SK-N-SH (cell line): ENCODE measurements at regions not wholly inside any gene's neighbourhood (a gene's known extent, or its start where the extent isn't known, plus 50 kb on each side); places are given as distances from the start of the nearest gene placed in this dataset.

ENCODE experiments used
- CTCF ChIA-PET: fragments of 300-600, 350-600 bp; formaldehyde crosslinking; extraction: SDS; loops from one replicate; lab custom pipeline; 2021; lab: Yijun Ruan, JAX
- POLR2A ChIA-PET: fragments of 350-600 bp; sonication (Branson Sonifier 250); formaldehyde crosslinking; extraction: SDS; loops from one replicate; lab custom pipeline; 2020; ENCODE audit warnings: antibody characterized with exemption, inconsistent platforms; lab: Yijun Ruan, JAX
- DNase-seq: peaks from one replicate; pipeline ENCODE4 v3.0.0; 2012
- H2AFZ ChIP-seq: fragments of 200-600 bp; sonication (generic); 2 replicates; pipeline ENCODE4 v1.8.1; 2016; ENCODE audit warnings: antibody characterized with exemption, mild to moderate bottlenecking, low read depth
- H3F3A ChIP-seq: fragments of 200-600 bp; sonication (generic); replicated peaks from 2 replicates; pipeline ENCODE3; 2016; ENCODE audit warnings: antibody characterized with exemption, mild to moderate bottlenecking; ENCODE audit not compliant: insufficient read depth
- H3K27ac ChIP-seq, 2 experiments: fragments of 200-500 bp in 1 of 2; fragments of 200-600 bp in 1 of 2; sonication (Bioruptor generic) in 1 of 2; sonication (generic), shearing (Covaris generic) in 1 of 2; 2 replicates each; pipeline versions ENCODE4 v1.5.1 to v1.6.1; 2014 to 2016; ENCODE audit warnings: low read depth in 2 of 2, inconsistent platforms in 1 of 2, low read length in 1 of 2, mild to moderate bottlenecking in 1 of 2, mixed read lengths in 1 of 2
- H3K27me3 ChIP-seq: fragments of 200-600 bp; sonication (generic), shearing (Covaris generic); 2 replicates; pipeline ENCODE4 v1.6.1; 2016; ENCODE audit warnings: mixed run types; ENCODE audit not compliant: insufficient read depth
- H3K36me3 ChIP-seq, 2 experiments: fragments of 200-500 bp in 1 of 2; fragments of 200-600 bp in 1 of 2; sonication (Bioruptor generic) in 1 of 2; sonication (generic) in 1 of 2; replicated peaks in 1 of 2; 2 replicates each; pipeline versions ENCODE3 to v1.5.1; 2014 to 2016; ENCODE audit warnings: low read length in 1 of 2, mild to moderate bottlenecking in 1 of 2; ENCODE audit not compliant: insufficient read depth in 2 of 2, control insufficient read depth in 1 of 2
- H3K4me1 ChIP-seq, 2 experiments: fragments of 200-500 bp in 1 of 2; fragments of 200-600 bp in 1 of 2; sonication (Bioruptor generic) in 1 of 2; sonication (generic), shearing (Covaris generic) in 1 of 2; 2 replicates each; pipeline versions ENCODE4 v1.5.1 to v1.6.1; 2014 to 2016; ENCODE audit warnings: low read depth in 1 of 2, low read length in 1 of 2, mixed run types in 1 of 2; ENCODE audit not compliant: insufficient read depth in 2 of 2, control insufficient read depth in 1 of 2
- H3K4me2 ChIP-seq: fragments of 200-600 bp; sonication (generic), shearing (Covaris generic); 2 replicates; pipeline ENCODE4 v1.6.1; 2017; ENCODE audit warnings: mixed run types
- H3K4me3 ChIP-seq, 2 experiments: fragments of 200-500 bp in 1 of 2; fragments of 200-600 bp in 1 of 2; sonication (Bioruptor generic) in 1 of 2; sonication (generic), shearing (Covaris generic) in 1 of 2; 2 replicates each; pipeline versions ENCODE4 v1.5.1 to v1.8.1; 2014 to 2016; ENCODE audit warnings: low read depth in 2 of 2, inconsistent platforms in 1 of 2, low read length in 1 of 2, mild to moderate bottlenecking in 1 of 2, mixed read lengths in 1 of 2, moderate library complexity in 1 of 2
- H3K79me2 ChIP-seq: fragments of 200-600 bp; sonication (generic); 2 replicates; pipeline ENCODE4 v1.8.1; 2017; ENCODE audit warnings: mild to moderate bottlenecking; ENCODE audit not compliant: insufficient read depth
- H3K9ac ChIP-seq: fragments of 200-600 bp; sonication (generic); 2 replicates; pipeline ENCODE4 v1.6.1; 2017; ENCODE audit warnings: mixed run types
- H3K9me2 ChIP-seq: fragments of 200-600 bp; sonication (generic); 2 replicates; pipeline ENCODE4 v1.6.1; 2017; ENCODE audit warnings: mixed run types
- H3K9me3 ChIP-seq: fragments of 200-600 bp; sonication (generic); 2 replicates; pipeline ENCODE4 v1.6.1; 2017; ENCODE audit warnings: mixed run types, mild to moderate bottlenecking, moderate library complexity
- H4K20me1 ChIP-seq: fragments of 200-600 bp; sonication (generic); 2 replicates; pipeline ENCODE4 v1.6.1; 2017; ENCODE audit warnings: mild to moderate bottlenecking, mixed run types; ENCODE audit not compliant: insufficient read depth
- CHD2 ChIP-seq: fragments of 150-350 bp; IDR thresholded peaks from 2 replicates; pipeline ENCODE4 v1.6.1; 2018; ENCODE audit warnings: low read length; ENCODE audit not compliant: partially characterized antibody
- EP300 ChIP-seq, 2 experiments: IDR thresholded peaks; 2 replicates each; pipeline versions ENCODE4 v1.4.0 to v1.6.1; 2012; ENCODE audit warnings: borderline replicate concordance in 1 of 2, low read depth in 1 of 2, low read length in 1 of 2
- FOSL2 ChIP-seq: IDR thresholded peaks from 2 replicates; pipeline ENCODE4 v1.4.0; 2012; ENCODE audit warnings: low read depth, mild to moderate bottlenecking, moderate library complexity, borderline replicate concordance
- GATA2 ChIP-seq: sonication (generic); formaldehyde crosslinking; IDR thresholded peaks from 2 replicates; pipeline ENCODE4 v1.5.0; 2020; ENCODE audit warnings: mild to moderate bottlenecking, missing genetic modification reagents
- JUND ChIP-seq: IDR thresholded peaks from 2 replicates; pipeline ENCODE4 v1.4.0; 2012
- NFIC ChIP-seq: IDR thresholded peaks from 2 replicates; pipeline ENCODE4 v1.4.0; 2012; ENCODE audit warnings: borderline replicate concordance
- POLR2AphosphoS5 ChIP-seq: IDR thresholded peaks from 2 replicates; pipeline ENCODE4 v1.6.1; 2012; ENCODE audit warnings: low read depth, low read length
- RFX5 ChIP-seq: IDR thresholded peaks from 2 replicates; pipeline ENCODE4 v1.6.1; 2012; ENCODE audit warnings: mild to moderate bottlenecking, improper control_type of control experiment, low read length
- RXRA ChIP-seq: IDR thresholded peaks from 2 replicates; pipeline ENCODE4 v1.4.0; 2012; ENCODE audit warnings: low read depth, mild to moderate bottlenecking, borderline replicate concordance
- SIN3A ChIP-seq: IDR thresholded peaks from 2 replicates; pipeline ENCODE4 v1.6.1; 2012; ENCODE audit warnings: low read depth, mild to moderate bottlenecking, low read length, moderate library complexity, borderline replicate concordance
- TCF12 ChIP-seq: IDR thresholded peaks from 2 replicates; pipeline ENCODE4 v1.4.0; 2012
- YY1 ChIP-seq: IDR thresholded peaks from 2 replicates; pipeline ENCODE4 v1.4.0; 2012; ENCODE audit warnings: low read depth, mild to moderate bottlenecking
- WGBS: methylation state at CpG from one replicate; pipeline ENCODE4 v1.1.6; 2017; ENCODE audit warnings: low lambda C conversion rate; 5-methylcytosine and 5-hydroxymethylcytosine counted together
- TF ChIP-seq, protein P1 (sequence below): fragments of 150-350 bp; IDR thresholded peaks from 2 replicates; pipeline ENCODE4 v1.6.1; 2017; ENCODE audit warnings: antibody characterized with exemption, low read length, low read depth, borderline replicate concordance
- TF ChIP-seq, protein P2 (sequence below): fragments of 150-350 bp; IDR thresholded peaks from 2 replicates; pipeline ENCODE4 v1.6.1; 2016; ENCODE audit warnings: mild to moderate bottlenecking, low read depth, low read length
- TF ChIP-seq, protein P3 (sequence below): IDR thresholded peaks from 2 replicates; pipeline ENCODE4 v1.4.0; 2012; ENCODE audit warnings: low read depth

DNA sequence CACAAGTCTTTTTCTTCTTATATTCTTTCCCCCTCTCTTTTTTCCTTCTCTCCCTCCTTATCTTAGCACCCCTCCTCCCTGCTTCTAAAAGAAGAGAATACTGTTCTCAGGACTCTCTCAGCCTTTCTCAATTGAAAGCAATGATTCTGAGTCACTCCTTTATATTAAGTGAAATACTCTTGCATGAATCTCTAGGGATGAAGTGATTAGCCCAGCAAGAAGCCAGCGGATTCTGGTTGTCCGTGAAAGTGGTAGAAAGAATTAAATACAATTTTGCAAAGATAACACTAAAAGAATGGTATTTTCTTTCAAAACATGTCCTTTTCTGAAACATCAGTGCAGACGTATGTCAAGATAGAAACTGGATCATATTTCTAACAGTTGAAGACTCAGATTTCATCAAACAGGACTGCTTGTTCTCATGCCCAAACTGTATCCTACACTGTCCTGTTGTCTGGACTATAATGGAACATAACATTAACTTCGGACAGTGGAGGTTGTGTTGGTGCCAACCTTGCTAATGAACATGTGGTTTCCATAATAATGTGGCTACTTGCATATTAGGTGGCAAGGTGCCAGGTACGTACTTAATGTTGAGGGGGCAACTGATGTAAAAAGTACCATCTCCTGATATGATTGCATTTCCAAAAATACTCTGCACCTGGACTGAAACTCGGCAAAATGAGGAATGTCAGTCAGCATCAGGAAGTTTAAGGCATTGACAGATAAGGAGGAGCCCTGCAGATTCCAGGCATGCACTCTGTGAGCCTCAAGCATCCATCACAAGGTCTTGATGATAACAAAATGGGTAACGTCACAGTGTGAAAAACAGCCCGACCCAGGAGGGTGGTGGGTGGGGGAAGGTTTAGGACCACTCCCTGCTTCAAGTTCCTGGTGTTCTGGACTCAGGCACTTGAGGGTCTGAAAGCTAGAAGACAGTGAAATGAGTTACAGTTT is 357.2 kb downstream of the DLEU7 start:
- H3K27me3 ChIP-seq: no peaks in the 10 kb centered on the region
- H3K4me2 ChIP-seq: no peak overlapping the region; the same call in 1 of the 2 replicates
- no peaks in the 10 kb centered on the region for H3K9me3 ChIP-seq
- H3K9ac ChIP-seq: no peak overlapping the region
- peaks cover 0 to 10% of the 10 kb centered on the region in 2 experiments; a peak in 2 of 4 replicates for H3K4me1 ChIP-seq
- H3K79me2 ChIP-seq: no peaks in the 10 kb centered on the region
- ChIA-PET CTCF (no interaction called here), POLR2A (no interaction called here)
- peak overlapping the region in 1 of 2 experiments; percentile 12; a peak in 3 of 4 replicates for H3K4me3 ChIP-seq
- DNase-seq: peak; percentile 27
- peak overlapping the region; percentile 13 to 78; a peak in 2 of 4 replicates for H3K27ac ChIP-seq
- no peak for TF ChIP-seq CHD2
- TF ChIP-seq, protein P1, sequence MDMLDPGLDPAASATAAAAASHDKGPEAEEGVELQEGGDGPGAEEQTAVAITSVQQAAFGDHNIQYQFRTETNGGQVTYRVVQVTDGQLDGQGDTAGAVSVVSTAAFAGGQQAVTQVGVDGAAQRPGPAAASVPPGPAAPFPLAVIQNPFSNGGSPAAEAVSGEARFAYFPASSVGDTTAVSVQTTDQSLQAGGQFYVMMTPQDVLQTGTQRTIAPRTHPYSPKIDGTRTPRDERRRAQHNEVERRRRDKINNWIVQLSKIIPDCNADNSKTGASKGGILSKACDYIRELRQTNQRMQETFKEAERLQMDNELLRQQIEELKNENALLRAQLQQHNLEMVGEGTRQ: no peak
- TF ChIP-seq EP300 (IDR thresholded peaks at IDR 0.05; ENCODE audit: borderline replicate concordance in 1 of 2, low read depth in 1 of 2, low read length in 1 of 2): peak in 1 of 2 experiments; percentile 31; a peak in 1 of 4 replicates
- TF ChIP-seq TCF12: peak; percentile 9; the same call in 1 of the 2 replicates
- peak; percentile 55 for TF ChIP-seq GATA2
- no peak for TF ChIP-seq FOSL2
- TF ChIP-seq, protein P2, sequence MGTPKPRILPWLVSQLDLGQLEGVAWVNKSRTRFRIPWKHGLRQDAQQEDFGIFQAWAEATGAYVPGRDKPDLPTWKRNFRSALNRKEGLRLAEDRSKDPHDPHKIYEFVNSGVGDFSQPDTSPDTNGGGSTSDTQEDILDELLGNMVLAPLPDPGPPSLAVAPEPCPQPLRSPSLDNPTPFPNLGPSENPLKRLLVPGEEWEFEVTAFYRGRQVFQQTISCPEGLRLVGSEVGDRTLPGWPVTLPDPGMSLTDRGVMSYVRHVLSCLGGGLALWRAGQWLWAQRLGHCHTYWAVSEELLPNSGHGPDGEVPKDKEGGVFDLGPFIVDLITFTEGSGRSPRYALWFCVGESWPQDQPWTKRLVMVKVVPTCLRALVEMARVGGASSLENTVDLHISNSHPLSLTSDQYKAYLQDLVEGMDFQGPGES: no peak
- TF ChIP-seq, protein P3, sequence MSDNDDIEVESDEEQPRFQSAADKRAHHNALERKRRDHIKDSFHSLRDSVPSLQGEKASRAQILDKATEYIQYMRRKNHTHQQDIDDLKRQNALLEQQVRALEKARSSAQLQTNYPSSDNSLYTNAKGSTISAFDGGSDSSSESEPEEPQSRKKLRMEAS: no peak
- no peak for TF ChIP-seq RXRA
- no peak for TF ChIP-seq POLR2AphosphoS5
- no peak for TF ChIP-seq RFX5
- TF ChIP-seq SIN3A: no peak
- no peak for TF ChIP-seq JUND
- no peak for TF ChIP-seq YY1
- TF ChIP-seq NFIC: peak; percentile 24; the same call in 1 of the 2 replicates
- WGBS: 37% methylated on average over 8 of the region's 8 CpGs
- no peaks in the 10 kb centered on the region for H4K20me1 ChIP-seq
- H3K9me2 ChIP-seq: no peaks in the 10 kb centered on the region
- H3K36me3 ChIP-seq: no peaks in the 10 kb centered on the region
- H2AFZ ChIP-seq: peak overlapping the region; percentile 59; the same call in 1 of the 2 replicates
- H3F3A ChIP-seq: no peaks in the 10 kb centered on the region
